K562 (cell line): ENCODE measurements at regions not wholly inside any gene's neighbourhood (a gene's known extent, or its start where the extent isn't known, plus 50 kb on each side); places are given as distances from the start of the nearest gene placed in this dataset.

Experiments used
- ATAC-seq: fragments of 200-7000 bp; cut with Tn5 transposase; 3 replicates; pipeline ENCODE4 v1.9.1; 2020; ENCODE audit warnings: moderate library complexity
- BruUV-seq: library from RNA; stranded (reverse); fragments of 400-500 nt; replicated peaks from 2 replicates; lab custom pipeline; 2021; lab: Mats Ljungman, UMichigan
- CTCF ChIA-PET: fragments of 300-600 bp; formaldehyde crosslinking; extraction: SDS; loops from one replicate; lab custom pipeline; 2021; ENCODE audit warnings: low intra/inter-chr PET ratio; lab: Yijun Ruan, JAX
- POLR2A ChIA-PET: fragments of 300-600, 350-650 bp; sonication (Branson Sonifier 250); formaldehyde crosslinking; extraction: SDS; loops from one replicate; lab custom pipeline; 2021; ENCODE audit warnings: antibody characterized with exemption, inconsistent platforms; lab: Yijun Ruan, JAX
- DNase-seq, 4 experiments: peaks; one replicate each; pipeline versions ENCODE4 v3.0.0 to v3.0.0-alpha.2; 2011 to 2018; ENCODE audit warnings: low spot score in 3 of 4, mixed read lengths in 3 of 4; ENCODE audit errors: extremely low read depth in 1 of 4
- FAIRE-seq: peaks from 2 replicates; lab custom pipeline; 2011; peaks lifted over from hg19 to GRCh38; lab: Jason Lieb, UNC
- H2AFZ ChIP-seq: 2 replicates; pipeline ENCODE4 v1.6.0; 2011; ENCODE audit warnings: low read depth, low read length, control low read depth, inconsistent platforms
- H3K27ac ChIP-seq: fragments of 200-600 bp; 3 replicates; pipeline ENCODE4 v1.8.0; 2011; ENCODE audit warnings: low read depth, mild to moderate bottlenecking, control low read depth, inconsistent platforms, low read length, moderate library complexity, mixed read lengths; ENCODE audit errors: extremely low read depth
- H3K27me3 ChIP-seq, 2 experiments: fragments of 300-600 bp in 1 of 2; 2 replicates in 1 of 2; 3 replicates in 1 of 2; pipeline versions ENCODE4 v1.6.0 to v1.8.0; 2011; ENCODE audit warnings: inconsistent platforms in 2 of 2, low read length in 2 of 2, mild to moderate bottlenecking in 1 of 2, mixed read lengths in 1 of 2, moderate library complexity in 1 of 2; ENCODE audit not compliant: control insufficient read depth in 2 of 2, insufficient read depth in 2 of 2
- H3K36me3 ChIP-seq: fragments of 300-600 bp; 3 replicates; pipeline ENCODE4 v1.8.0; 2011; ENCODE audit warnings: mild to moderate bottlenecking, low read length, inconsistent platforms; ENCODE audit not compliant: control insufficient read depth, insufficient read depth
- H3K4me1 ChIP-seq, 2 experiments: fragments of 200-600 bp in 1 of 2; replicated peaks in 1 of 2; 2 replicates in 1 of 2; 3 replicates in 1 of 2; pipeline versions ENCODE4 v1.5.1 to v1.8.0; 2011; ENCODE audit warnings: inconsistent platforms in 2 of 2, low read length in 2 of 2, mild to moderate bottlenecking in 1 of 2, mixed read lengths in 1 of 2, moderate library complexity in 1 of 2; ENCODE audit not compliant: control insufficient read depth in 2 of 2, insufficient read depth in 2 of 2
- H3K4me2 ChIP-seq: 2 replicates; pipeline ENCODE4 v1.6.1; 2011; ENCODE audit warnings: low read length, control low read depth, inconsistent platforms, mixed read lengths; ENCODE audit not compliant: insufficient read depth
- H3K4me3 ChIP-seq: fragments of 200-600 bp; sonication (generic), shearing (Covaris generic); 2 replicates; pipeline ENCODE4 v1.5.1; 2016; ENCODE audit warnings: control low read depth, inconsistent platforms
- H3K79me2 ChIP-seq: fragments of 200-600 bp; 3 replicates; pipeline ENCODE4 v1.8.0; 2011; ENCODE audit warnings: low read length, inconsistent platforms; ENCODE audit not compliant: control insufficient read depth, insufficient read depth
- H3K9ac ChIP-seq, 2 experiments: 2 replicates each; pipeline versions ENCODE4 v1.6.0 to v1.6.1; 2011; ENCODE audit warnings: low read depth in 2 of 2, low read length in 2 of 2, control low read depth in 1 of 2, inconsistent platforms in 1 of 2, mild to moderate bottlenecking in 1 of 2, mixed read lengths in 1 of 2; ENCODE audit not compliant: insufficient read depth in 1 of 2
- H3K9me1 ChIP-seq: one replicate; pipeline ENCODE4 v1.6.0; 2011; ENCODE audit warnings: inconsistent platforms, mild to moderate bottlenecking, low read length, moderate library complexity; ENCODE audit not compliant: control insufficient read depth, insufficient read depth
- H3K9me3 ChIP-seq: replicated peaks from 2 replicates; pipeline ENCODE4 v1.5.1; 2011; ENCODE audit warnings: low read depth, low read length, inconsistent platforms; ENCODE audit not compliant: control insufficient read depth, insufficient read depth
- H4K20me1 ChIP-seq: replicated peaks from 2 replicates; pipeline ENCODE4 v1.6.1; 2011; ENCODE audit warnings: low read length, inconsistent platforms, mixed read lengths; ENCODE audit not compliant: control insufficient read depth, insufficient read depth
- ATF7 ChIP-seq: fragments of 450-650 bp; IDR thresholded peaks from 2 replicates; pipeline ENCODE4 v1.7.1; 2014; ENCODE audit warnings: mild to moderate bottlenecking, moderate library complexity
- BRD4 ChIP-seq: fragments of 200-600 bp; sonication (generic); IDR thresholded peaks from 2 replicates; pipeline ENCODE4 v1.6.1; 2017; ENCODE audit warnings: inconsistent platforms
- CBFA2T3 ChIP-seq: fragments of 450-650 bp; IDR thresholded peaks from 2 replicates; pipeline ENCODE4 v1.6.1; 2017
- CC2D1A ChIP-seq: fragments of 450-650 bp; IDR thresholded peaks from 2 replicates; pipeline ENCODE4 v1.6.1; 2017; ENCODE audit warnings: mild to moderate bottlenecking
- ELF2 ChIP-seq: fragments of 250-450 bp; sonication (Bioruptor Pico); IDR thresholded peaks from 2 replicates; pipeline ENCODE4 v1.5.0; 2021; ENCODE audit warnings: mild to moderate bottlenecking
- ESRRA ChIP-seq: fragments of 450-650 bp; IDR thresholded peaks from 2 replicates; pipeline ENCODE4 v1.6.1; 2014; ENCODE audit warnings: low read depth, mild to moderate bottlenecking, moderate library complexity, borderline replicate concordance
- ESRRB ChIP-seq: fragments of 250-450 bp; sonication (Bioruptor Pico); IDR thresholded peaks from 2 replicates; pipeline ENCODE4 v1.5.0; 2020; ENCODE audit warnings: mild to moderate bottlenecking, moderate library complexity, borderline replicate concordance
- ETV5 ChIP-seq: sonication (generic); formaldehyde crosslinking; IDR thresholded peaks from 2 replicates; pipeline ENCODE4 v1.4.0; 2020; ENCODE audit warnings: low read depth, mild to moderate bottlenecking, missing genetic modification reagents
- FOXM1 ChIP-seq, 2 experiments: fragments of 450-650 bp in 1 of 2; sonication (generic) in 1 of 2; formaldehyde crosslinking in 1 of 2; IDR thresholded peaks; 2 replicates each; pipeline versions ENCODE4 v1.6.1 to v1.9.0; 2017 to 2022; ENCODE audit warnings: low read depth in 2 of 2, mild to moderate bottlenecking in 2 of 2, missing genetic modification reagents in 1 of 2, moderate library complexity in 1 of 2
- GATA2 ChIP-seq: sonication (generic); formaldehyde crosslinking; IDR thresholded peaks from 2 replicates; pipeline ENCODE4 v1.4.0; 2020; ENCODE audit warnings: mild to moderate bottlenecking, missing genetic modification reagents
- NCOA6 ChIP-seq: fragments of 450-650 bp; IDR thresholded peaks from 2 replicates; pipeline ENCODE4 v1.6.1; 2017; ENCODE audit warnings: mild to moderate bottlenecking
- RFX1 ChIP-seq: fragments of 450-650 bp; IDR thresholded peaks from 2 replicates; pipeline ENCODE4 v1.6.1; 2016; ENCODE audit warnings: mild to moderate bottlenecking, moderate library complexity
- RNF2 ChIP-seq: sonication (generic); IDR thresholded peaks from 2 replicates; pipeline ENCODE4 v1.6.1; 2016
- SMAD2 ChIP-seq: fragments of 150-350 bp; IDR thresholded peaks from 2 replicates; pipeline ENCODE4 v1.6.1; 2014; ENCODE audit warnings: low read depth, mild to moderate bottlenecking, low read length
- SRSF9 ChIP-seq: fragments of 200-400 bp; formaldehyde crosslinking; IDR thresholded peaks from 2 replicates; pipeline ENCODE4 v1.6.1; 2017; ENCODE audit warnings: low read depth, low read length, borderline replicate concordance
- TCF7 ChIP-seq: sonication (generic); IDR thresholded peaks from 2 replicates; pipeline ENCODE4 v1.6.1; 2016; ENCODE audit warnings: antibody characterized with exemption, borderline replicate concordance
- ZFPM2 ChIP-seq: fragments of 250-450 bp; sonication (Bioruptor Pico); IDR thresholded peaks from 2 replicates; pipeline ENCODE4 v1.5.1; 2022; ENCODE audit warnings: mild to moderate bottlenecking
- ZNF124 ChIP-seq: sonication (generic); formaldehyde crosslinking; IDR thresholded peaks from 2 replicates; pipeline ENCODE4 v1.8.1; 2022; ENCODE audit warnings: missing genetic modification reagents
- ZNF174 ChIP-seq: fragments of 250-450 bp; sonication (Bioruptor Pico); IDR thresholded peaks from 2 replicates; pipeline ENCODE4 v1.4.0; 2020; ENCODE audit warnings: mild to moderate bottlenecking
- ZNF212 ChIP-seq: fragments of 450-650 bp; formaldehyde crosslinking; IDR thresholded peaks from 2 replicates; pipeline ENCODE4 v1.4.0; 2020; ENCODE audit warnings: mild to moderate bottlenecking
- ZNF239 ChIP-seq: fragments of 250-450 bp; sonication (Bioruptor Pico); IDR thresholded peaks from 2 replicates; pipeline ENCODE4 v1.4.0; 2020; ENCODE audit warnings: mild to moderate bottlenecking
- ZNF316 ChIP-seq: fragments of 450-650 bp; IDR thresholded peaks from 2 replicates; pipeline ENCODE4 v1.6.1; 2016
- ZNF431 ChIP-seq: sonication (generic); formaldehyde crosslinking; IDR thresholded peaks from 2 replicates; pipeline ENCODE4 v1.8.0; 2022; ENCODE audit warnings: mild to moderate bottlenecking, missing genetic modification reagents
- ZNF707 ChIP-seq: fragments of 250-450 bp; sonication (Bioruptor Pico); conservative IDR thresholded peaks from 2 replicates; pipeline ENCODE4 v1.8.0; 2022; ENCODE audit warnings: inconsistent platforms, mild to moderate bottlenecking, moderate library complexity
- WGBS: fragments of 100-300 bp; shearing (Covaris generic); methylation state at CpG from one replicate; pipeline ENCODE4 v1.1.6; 2016; ENCODE audit warnings: low coverage, mixed read lengths; ENCODE audit not compliant: insufficient coverage; ENCODE audit errors: missing lambda C conversion rate; 5-methylcytosine and 5-hydroxymethylcytosine counted together
- in situ Hi-C: fragments of 300-500 bp; cut with MboI; formaldehyde crosslinking; loops from 4 replicates; pipeline ENCODE4 v1.15.0; 2018; ENCODE audit warnings: inconsistent platforms, mixed read lengths
- intact Hi-C: fragments of 100-400 bp; cut with micrococcal nuclease; formaldehyde crosslinking; loops from 2 replicates; pipeline ENCODE4 v1.14.2; 2022

GRCh38 chr2:234671231-234671630 lies 174.3 kb upstream of the ARL4C start:
- ChIA-PET CTCF (no interaction called here), POLR2A (no interaction called here)
- H2AFZ ChIP-seq, result no peak overlapping the region
- DNase-seq, result no peak
- no peak overlapping the region for H3K4me3 ChIP-seq
- FAIRE-seq, result no peak
- no peak overlapping the region for H3K9ac ChIP-seq
- H3K27ac ChIP-seq, result no peak overlapping the region
- in situ Hi-C loops, result no loop called here
- 0% methylated on average over 3 of the region's 3 CpGs for WGBS
- BruUV-seq, result no TSS peak
- no peaks in the 10 kb centered on the region for H3K9me1 ChIP-seq
- no peaks in the 10 kb centered on the region for H3K36me3 ChIP-seq
- no peaks in the 10 kb centered on the region for H3K27me3 ChIP-seq
- TF ChIP-seq ELF2 (CRISPR knock-in tag) (no peak), ATF7 (no peak), RNF2 (no peak), TCF7 (no peak), ZNF212 (no peak), GATA2 (no peak), FOXM1 (IDR thresholded peaks at IDR 0.05; ENCODE audit: low read depth) (no peak), FOXM1 (CRISPR knock-in tag; IDR thresholded peaks at IDR 0.05; ENCODE audit: low read depth) (no peak), ZNF124 (no peak), ZFPM2 (CRISPR knock-in tag) (no peak)
- TF ChIP-seq, all 486 proteins: peak for 0
- Histone ChIP-seq H3K79me2 (no peaks in the 10 kb centered on the region), H3K4me1 (no peaks in the 10 kb centered on the region), H4K20me1 (no peaks in the 10 kb centered on the region), H3K4me2 (no peak overlapping the region), H3K9me3 (no peaks in the 10 kb centered on the region)
- ATAC-seq, result no peak
- intact Hi-C loops, result no loop called here

- POLR2A ChIA-PET, result no interaction called here
- no peaks in the 10 kb centered on the region for H3K4me1 ChIP-seq
- 0% methylated on average over 3 of the region's 7 CpGs for WGBS
- no peaks in the 10 kb centered on the region for H4K20me1 ChIP-seq
- H3K9me3 ChIP-seq, result no peaks in the 10 kb centered on the region
- H3K4me2 ChIP-seq, result no peak overlapping the region
- no peaks in the 10 kb centered on the region for H3K79me2 ChIP-seq
- ATAC-seq, result no peak
- no peak for DNase-seq
- H3K9ac ChIP-seq, result no peak overlapping the region
- H3K27ac ChIP-seq, result no peak overlapping the region
- H3K36me3 ChIP-seq, result no peaks in the 10 kb centered on the region
- H3K27me3 ChIP-seq, result no peaks in the 10 kb centered on the region
- intact Hi-C loops (no loop called here), in situ Hi-C loops (no loop called here)
- no peak for TF ChIP-seq ZNF707 (CRISPR knock-in tag)
- TF ChIP-seq ZNF431 (CRISPR knock-in tag), result no peak
- TF ChIP-seq ETV5 (CRISPR knock-in tag), result no peak
- no peak for TF ChIP-seq CC2D1A
- TF ChIP-seq ZNF316, result no peak
- no peak for TF ChIP-seq BRD4
- no peak for TF ChIP-seq ESRRA
- TF ChIP-seq RFX1, result no peak
- no peak for TF ChIP-seq SRSF9
- TF ChIP-seq ESRRB (CRISPR knock-in tag), result no peak
- no peak for TF ChIP-seq CBFA2T3
- TF ChIP-seq ZNF174 (CRISPR knock-in tag), result no peak
- TF ChIP-seq ZNF239 (CRISPR knock-in tag), result no peak
- TF ChIP-seq NCOA6, result no peak
- TF ChIP-seq SMAD2, result no peak
- no TSS peak for BruUV-seq
- CTCF ChIA-PET, result no interaction called here
- no peak overlapping the region for H3K4me3 ChIP-seq
- no peaks in the 10 kb centered on the region for H3K9me1 ChIP-seq
- FAIRE-seq, result no peak
- H2AFZ ChIP-seq, result no peak overlapping the region
Measured at GRCh38 chr2:234670806-234671205, 173.9 kb upstream of the ARL4C start.
